ENCODE measurements at regions not wholly inside any gene's neighbourhood (a gene's known extent, or its start where the extent isn't known, plus 50 kb on each side); places are given as distances from the start of the nearest gene placed in this dataset.

DNA sequence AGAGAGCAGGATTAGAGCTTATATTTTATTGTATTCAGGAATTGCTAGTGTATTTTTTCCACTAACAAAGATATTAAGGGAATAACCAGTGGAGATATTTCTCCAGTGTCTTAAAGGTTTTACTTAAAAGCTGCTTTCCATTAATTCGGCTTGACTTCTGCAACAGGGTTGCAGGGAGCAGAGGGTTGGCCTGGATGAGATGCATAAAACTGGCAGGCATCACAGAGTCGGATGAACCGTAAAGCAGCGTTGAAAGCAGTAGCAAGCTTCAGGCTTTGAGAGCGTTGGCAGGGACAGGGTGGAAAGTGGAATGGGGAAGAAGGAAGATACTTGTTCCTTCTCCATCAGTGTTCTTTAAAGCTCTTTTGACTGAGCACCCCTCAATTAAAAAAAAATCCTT, 237.2 kb downstream of the LMO4 start:
- TF ChIP-seq, protein P1, sequence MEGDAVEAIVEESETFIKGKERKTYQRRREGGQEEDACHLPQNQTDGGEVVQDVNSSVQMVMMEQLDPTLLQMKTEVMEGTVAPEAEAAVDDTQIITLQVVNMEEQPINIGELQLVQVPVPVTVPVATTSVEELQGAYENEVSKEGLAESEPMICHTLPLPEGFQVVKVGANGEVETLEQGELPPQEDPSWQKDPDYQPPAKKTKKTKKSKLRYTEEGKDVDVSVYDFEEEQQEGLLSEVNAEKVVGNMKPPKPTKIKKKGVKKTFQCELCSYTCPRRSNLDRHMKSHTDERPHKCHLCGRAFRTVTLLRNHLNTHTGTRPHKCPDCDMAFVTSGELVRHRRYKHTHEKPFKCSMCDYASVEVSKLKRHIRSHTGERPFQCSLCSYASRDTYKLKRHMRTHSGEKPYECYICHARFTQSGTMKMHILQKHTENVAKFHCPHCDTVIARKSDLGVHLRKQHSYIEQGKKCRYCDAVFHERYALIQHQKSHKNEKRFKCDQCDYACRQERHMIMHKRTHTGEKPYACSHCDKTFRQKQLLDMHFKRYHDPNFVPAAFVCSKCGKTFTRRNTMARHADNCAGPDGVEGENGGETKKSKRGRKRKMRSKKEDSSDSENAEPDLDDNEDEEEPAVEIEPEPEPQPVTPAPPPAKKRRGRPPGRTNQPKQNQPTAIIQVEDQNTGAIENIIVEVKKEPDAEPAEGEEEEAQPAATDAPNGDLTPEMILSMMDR (conservative IDR thresholded peaks at IDR 0.05) = no peak
- no peak for TF ChIP-seq ZFX (IDR thresholded peaks at IDR 0.05)

Data from C4-2B (cell line).